ENCODE measurements at regions not wholly inside any gene's neighbourhood (a gene's known extent, or its start where the extent isn't known, plus 50 kb on each side); places are given as distances from the start of the nearest gene placed in this dataset.

DNA sequence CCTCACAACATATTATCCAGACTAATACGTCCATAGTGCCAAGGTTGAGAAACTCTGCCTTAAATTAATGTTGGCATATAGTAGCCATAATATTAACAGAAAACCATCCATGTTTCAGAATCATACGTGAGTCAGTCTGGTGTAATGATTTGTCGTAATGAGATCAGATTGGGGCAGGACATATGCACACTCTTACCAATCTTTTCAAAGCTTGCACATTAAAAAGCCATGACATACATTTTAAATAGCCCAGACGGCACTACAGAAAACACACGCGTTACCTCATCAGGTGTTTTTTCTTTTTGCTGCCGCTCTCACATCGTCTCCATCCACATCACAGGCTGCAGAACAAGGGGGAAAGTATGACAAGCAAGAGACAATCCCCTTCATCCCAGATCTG lies 211.6 kb downstream of the NEBL start:
- no peak for TF ChIP-seq EZH2phosphoT487 (IDR thresholded peaks at IDR 0.05; ENCODE audit: borderline replicate concordance, low read depth, low read length)
- no peak for TF ChIP-seq CTCF (conservative IDR thresholded peaks at IDR 0.05; ENCODE audit: low read length)
- no TSS peak for BruUV-seq (replicated peaks)
- Histone ChIP-seq H3K9me3 (ENCODE audit: low read length) (no peaks in the 10 kb centered on the region), H3K4me2 (ENCODE audit: low read length) (no peak overlapping the region), H3K9me2 (ENCODE audit: insufficient read depth, low read length) (no peaks in the 10 kb centered on the region), H3K4me1 (ENCODE audit: insufficient read depth, low read length, poor library complexity, severe bottlenecking) (no peaks in the 10 kb centered on the region), H3K27ac (ENCODE audit: low read depth, low read length, poor library complexity, severe bottlenecking) (no peak overlapping the region), H3K36me3 (ENCODE audit: insufficient read depth, low read length) (no peaks in the 10 kb centered on the region), H3K4me3 (ENCODE audit: low read depth, low read length, poor library complexity, severe bottlenecking) (no peak overlapping the region), H2AFZ (ENCODE audit: low read length) (no peak overlapping the region), H4K20me1 (ENCODE audit: insufficient read depth, low read length) (no peaks in the 10 kb centered on the region), H3K79me2 (ENCODE audit: insufficient read depth, low read depth, low read length) (no peaks in the 10 kb centered on the region)
- ChIA-PET POLR2A (interaction anchor here (0.5 to 1.6 kb wide), 3 partner anchors 14 to 55 kb away, joined by 3 to 8 read pairs (median 6); no protein-coding TSS in a partner anchor), CTCF (ENCODE audit: unreplicated experiment) (no interaction called here)
- intact Hi-C loops (cut with micrococcal nuclease; ENCODE audit: unreplicated experiment), result no loop called here
- DNase-seq (ENCODE audit: low spot score), result no peak

- POLR2A ChIA-PET, result no interaction called here
- no peaks in the 10 kb centered on the region for H3K4me1 ChIP-seq (ENCODE audit: insufficient read depth, low read length, poor library complexity, severe bottlenecking)
- H4K20me1 ChIP-seq (ENCODE audit: insufficient read depth, low read length), result no peaks in the 10 kb centered on the region
- CTCF ChIA-PET (ENCODE audit: unreplicated experiment), result no interaction called here
- no peak overlapping the region for H3K27ac ChIP-seq (ENCODE audit: low read depth, low read length, poor library complexity, severe bottlenecking)
- no peak overlapping the region for H2AFZ ChIP-seq (ENCODE audit: low read length)
- no peaks in the 10 kb centered on the region for H3K9me3 ChIP-seq (ENCODE audit: low read length)
- no peaks in the 10 kb centered on the region for H3K9me2 ChIP-seq (ENCODE audit: insufficient read depth, low read length)
- intact Hi-C loops (cut with micrococcal nuclease; ENCODE audit: unreplicated experiment), result no loop called here
- no peak for DNase-seq (ENCODE audit: low spot score)
- H3K4me3 ChIP-seq (ENCODE audit: low read depth, low read length, poor library complexity, severe bottlenecking), result no peak overlapping the region
- TF ChIP-seq EZH2phosphoT487 (IDR thresholded peaks at IDR 0.05; ENCODE audit: borderline replicate concordance, low read depth, low read length) (no peak), CTCF (conservative IDR thresholded peaks at IDR 0.05; ENCODE audit: low read length) (no peak)
- BruUV-seq (replicated peaks), result no TSS peak
- H3K36me3 ChIP-seq (ENCODE audit: insufficient read depth, low read length), result no peaks in the 10 kb centered on the region
- H3K79me2 ChIP-seq (ENCODE audit: insufficient read depth, low read depth, low read length), result no peaks in the 10 kb centered on the region
- H3K4me2 ChIP-seq (ENCODE audit: low read length), result no peak overlapping the region
Measured at GRCh38 chr10:20683345-20683744, 213.8 kb downstream of the NEBL start.

- BruUV-seq (replicated peaks), result no TSS peak
- no peak overlapping the region for H2AFZ ChIP-seq (ENCODE audit: low read length)
- H4K20me1 ChIP-seq (ENCODE audit: insufficient read depth, low read length), result no peaks in the 10 kb centered on the region
- intact Hi-C loops (cut with micrococcal nuclease; ENCODE audit: unreplicated experiment), result no loop called here
- POLR2A ChIA-PET, result no interaction called here
- CTCF ChIA-PET (ENCODE audit: unreplicated experiment), result no interaction called here
- no peaks in the 10 kb centered on the region for H3K79me2 ChIP-seq (ENCODE audit: insufficient read depth, low read depth, low read length)
- H3K9me2 ChIP-seq (ENCODE audit: insufficient read depth, low read length), result no peaks in the 10 kb centered on the region
- no peak for TF ChIP-seq EZH2phosphoT487 (IDR thresholded peaks at IDR 0.05; ENCODE audit: borderline replicate concordance, low read depth, low read length)
- TF ChIP-seq CTCF (conservative IDR thresholded peaks at IDR 0.05; ENCODE audit: low read length), result no peak
- H3K4me2 ChIP-seq (ENCODE audit: low read length), result no peak overlapping the region
- no peak for DNase-seq (ENCODE audit: low spot score)
- H3K36me3 ChIP-seq (ENCODE audit: insufficient read depth, low read length), result no peaks in the 10 kb centered on the region
- H3K9me3 ChIP-seq (ENCODE audit: low read length), result no peaks in the 10 kb centered on the region
- H3K4me1 ChIP-seq (ENCODE audit: insufficient read depth, low read length, poor library complexity, severe bottlenecking), result no peaks in the 10 kb centered on the region
- H3K27ac ChIP-seq (ENCODE audit: low read depth, low read length, poor library complexity, severe bottlenecking), result no peak overlapping the region
- no peak overlapping the region for H3K4me3 ChIP-seq (ENCODE audit: low read depth, low read length, poor library complexity, severe bottlenecking)
Measured at GRCh38 chr10:20682782-20683181, 214.3 kb downstream of the NEBL start.
